BLaER1 treated with 17β-estradiol and CSF1 and Interleukin-3, amounts not matched to agents 10 nM and 100 nM (cell line): ENCODE measurements at regions not wholly inside any gene's neighbourhood (a gene's known extent, or its start where the extent isn't known, plus 50 kb on each side); places are given as distances from the start of the nearest gene placed in this dataset.

Source experiments
- H3K27ac ChIP-seq, 11 experiments: shearing (Covaris generic); formaldehyde crosslinking; 2 replicates each; pipeline ENCODE4 v1.8.1; 2022
- H3K27me3 ChIP-seq, 11 experiments: shearing (Covaris generic); formaldehyde crosslinking; 2 replicates each; pipeline ENCODE4 v1.8.1; 2022
- H3K36me3 ChIP-seq, 11 experiments: shearing (Covaris generic); formaldehyde crosslinking; 2 replicates each; pipeline ENCODE4 v1.8.1; 2022
- H3K4me1 ChIP-seq, 10 experiments: shearing (Covaris generic); formaldehyde crosslinking; 2 replicates each; pipeline ENCODE4 v1.8.1; 2022
- H3K4me2 ChIP-seq, 11 experiments: shearing (Covaris generic); formaldehyde crosslinking; 2 replicates each; pipeline ENCODE4 v1.8.1; 2022
- H3K4me3 ChIP-seq, 10 experiments: shearing (Covaris generic); formaldehyde crosslinking; 2 replicates each; pipeline ENCODE4 v1.8.1; 2022
- H3K9ac ChIP-seq, 11 experiments: shearing (Covaris generic); formaldehyde crosslinking; 2 replicates each; pipeline ENCODE4 v1.8.1; 2022
- H3K9me3 ChIP-seq, 11 experiments: shearing (Covaris generic); formaldehyde crosslinking; replicated peaks in 1 of 11; 2 replicates each; pipeline ENCODE4 v1.8.1; 2022
- H4K20me1 ChIP-seq, 11 experiments: shearing (Covaris generic); formaldehyde crosslinking; 2 replicates each; pipeline ENCODE4 v1.8.1; 2022
- Cebpa-rat ChIP-seq, 11 experiments: shearing (Covaris generic); IDR thresholded peaks; 2 replicates each; pipeline ENCODE4 v1.8.1; 2022

GRCh38 chr7:83882551-83882950 lies 233.6 kb upstream of the SEMA3E start:
- Histone ChIP-seq H3K4me1 (no peaks in the 10 kb centered on the region), H3K36me3 (no peaks in the 10 kb centered on the region), H3K4me3 (no peak overlapping the region), H3K27me3 (no peaks in the 10 kb centered on the region), H4K20me1 (no peaks in the 10 kb centered on the region), H3K4me2 (no peak overlapping the region), H3K27ac (no peak overlapping the region), H3K9me3 (no peaks in the 10 kb centered on the region), H3K9ac (no peak overlapping the region)
- TF ChIP-seq Cebpa-rat (IDR thresholded peaks at IDR 0.05), result no peak

- no peaks in the 10 kb centered on the region for H3K27me3 ChIP-seq
- H4K20me1 ChIP-seq, result no peaks in the 10 kb centered on the region
- H3K36me3 ChIP-seq, result no peaks in the 10 kb centered on the region
- no peak overlapping the region for H3K9ac ChIP-seq
- no peak overlapping the region for H3K4me3 ChIP-seq
- TF ChIP-seq Cebpa-rat (IDR thresholded peaks at IDR 0.05), result no peak
- H3K4me2 ChIP-seq, result no peak overlapping the region
- no peaks in the 10 kb centered on the region for H3K9me3 ChIP-seq
- no peak overlapping the region for H3K27ac ChIP-seq
- H3K4me1 ChIP-seq, result peaks cover 0 to 7% (median 0%) of the 10 kb centered on the region in 10 experiments; a peak in 3 of 20 replicates
Observed at GRCh38 chr7:83879063-83879462, 230.1 kb upstream of the SEMA3E start.

DNA sequence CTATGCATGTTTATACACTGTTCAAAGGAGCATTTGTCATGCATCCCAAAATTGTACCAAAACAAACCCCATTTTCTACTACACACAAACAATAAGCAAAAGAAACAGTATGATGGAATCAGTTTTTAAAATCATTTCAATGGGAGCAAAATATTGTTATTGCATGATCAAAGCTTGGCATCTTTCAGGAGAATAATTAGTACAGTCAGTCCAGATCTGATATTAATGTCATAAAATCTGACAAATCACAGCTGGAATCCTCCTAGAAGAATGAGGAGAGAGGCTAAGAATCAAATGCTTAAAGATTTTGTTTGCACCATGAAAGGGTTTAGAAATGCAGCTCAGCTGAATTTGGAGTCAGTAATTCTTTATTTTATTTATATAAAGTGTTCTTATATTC lies 229.7 kb upstream of the SEMA3E start:
- TF ChIP-seq Cebpa-rat (IDR thresholded peaks at IDR 0.05), result no peak
- no peak overlapping the region for H3K4me3 ChIP-seq
- H3K9me3 ChIP-seq, result no peaks in the 10 kb centered on the region
- no peak overlapping the region for H3K9ac ChIP-seq
- H3K4me2 ChIP-seq, result no peak overlapping the region
- H3K36me3 ChIP-seq, result no peaks in the 10 kb centered on the region
- peaks cover 0 to 7% (median 0%) of the 10 kb centered on the region in 10 experiments; a peak in 3 of 20 replicates for H3K4me1 ChIP-seq
- no peaks in the 10 kb centered on the region for H3K27me3 ChIP-seq
- no peaks in the 10 kb centered on the region for H4K20me1 ChIP-seq
- no peak overlapping the region for H3K27ac ChIP-seq

GRCh38 chr7:83876593-83876992 lies 227.7 kb upstream of the SEMA3E start:
- Histone ChIP-seq H3K9me3 (no peaks in the 10 kb centered on the region), H3K4me1 (peaks cover 0 to 7% (median 0%) of the 10 kb centered on the region in 10 experiments; a peak in 3 of 20 replicates), H3K9ac (no peak overlapping the region), H3K27ac (no peak overlapping the region), H3K4me2 (peak overlapping the region in 1 of 11 experiments; percentile 46; a peak in 1 of 22 replicates), H3K4me3 (no peak overlapping the region), H3K27me3 (no peaks in the 10 kb centered on the region), H4K20me1 (no peaks in the 10 kb centered on the region), H3K36me3 (no peaks in the 10 kb centered on the region)
- TF ChIP-seq Cebpa-rat (IDR thresholded peaks at IDR 0.05), result no peak

DNA sequence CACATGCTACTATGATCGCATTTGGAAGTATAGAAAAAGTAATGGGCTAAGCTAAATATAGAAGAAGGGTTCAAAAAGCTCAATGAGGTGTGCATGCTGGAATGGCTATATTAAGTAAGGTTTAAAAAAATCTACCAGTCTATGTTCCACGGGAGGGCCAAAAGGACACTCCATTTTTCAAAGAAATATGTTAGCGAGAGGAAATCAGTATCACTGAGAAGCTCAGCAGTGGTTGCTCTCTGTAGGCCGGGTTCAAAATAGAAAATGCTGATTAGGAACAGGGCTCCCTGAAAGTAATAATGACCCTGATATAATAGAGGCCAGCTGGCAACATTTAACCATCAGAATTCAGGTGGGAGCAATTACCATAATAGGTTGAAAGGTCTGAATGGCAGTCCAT lies 224.5 kb upstream of the SEMA3E start:
- Histone ChIP-seq H3K27me3 (no peaks in the 10 kb centered on the region), H3K9ac (no peak overlapping the region), H3K27ac (no peak overlapping the region), H3K4me2 (no peak overlapping the region), H4K20me1 (no peaks in the 10 kb centered on the region), H3K4me1 (peaks cover 0 to 7% (median 0%) of the 10 kb centered on the region in 10 experiments; a peak in 3 of 20 replicates), H3K9me3 (no peaks in the 10 kb centered on the region), H3K4me3 (no peak overlapping the region), H3K36me3 (no peaks in the 10 kb centered on the region)
- no peak for TF ChIP-seq Cebpa-rat (IDR thresholded peaks at IDR 0.05)

GRCh38 chr7:83872501-83872900 lies 223.6 kb upstream of the SEMA3E start:
- Histone ChIP-seq H3K36me3 (no peaks in the 10 kb centered on the region), H3K4me1 (peaks cover 0 to 7% (median 0%) of the 10 kb centered on the region in 10 experiments; a peak in 3 of 20 replicates), H3K4me2 (no peak overlapping the region), H3K27ac (no peak overlapping the region), H3K27me3 (no peaks in the 10 kb centered on the region), H3K4me3 (no peak overlapping the region), H3K9ac (no peak overlapping the region), H4K20me1 (no peaks in the 10 kb centered on the region), H3K9me3 (no peaks in the 10 kb centered on the region)
- TF ChIP-seq Cebpa-rat (IDR thresholded peaks at IDR 0.05), result no peak

DNA sequence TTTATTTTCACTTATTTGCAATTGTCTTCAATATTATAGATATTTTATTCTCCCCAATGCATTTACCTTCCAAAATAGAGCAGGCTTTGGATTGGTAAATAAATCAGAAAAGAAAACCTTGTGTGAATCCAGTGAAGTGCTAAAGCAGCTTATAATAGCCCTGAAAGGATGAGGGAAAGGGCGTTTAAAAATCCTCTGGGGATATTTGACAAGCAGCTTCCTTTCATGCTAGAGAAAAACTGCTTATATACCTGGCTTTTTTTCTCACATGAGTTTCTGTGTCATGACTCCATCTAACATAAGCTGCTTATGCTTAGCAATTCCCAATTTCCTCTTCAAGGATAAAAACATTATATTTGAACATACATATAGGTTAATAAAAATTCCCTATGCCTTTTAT lies 221.6 kb upstream of the SEMA3E start:
- no peak overlapping the region for H3K4me2 ChIP-seq
- H3K27me3 ChIP-seq, result no peaks in the 10 kb centered on the region
- H3K4me1 ChIP-seq, result no peaks in the 10 kb centered on the region
- no peak overlapping the region for H3K4me3 ChIP-seq
- no peak for TF ChIP-seq Cebpa-rat (IDR thresholded peaks at IDR 0.05)
- no peaks in the 10 kb centered on the region for H3K36me3 ChIP-seq
- no peaks in the 10 kb centered on the region for H3K9me3 ChIP-seq
- no peak overlapping the region for H3K27ac ChIP-seq
- no peak overlapping the region for H3K9ac ChIP-seq
- H4K20me1 ChIP-seq, result no peaks in the 10 kb centered on the region

- Histone ChIP-seq H3K27ac (no peak overlapping the region), H3K9ac (no peak overlapping the region), H3K4me2 (no peak overlapping the region), H3K9me3 (no peaks in the 10 kb centered on the region), H3K4me1 (no peaks in the 10 kb centered on the region), H3K27me3 (no peaks in the 10 kb centered on the region), H4K20me1 (no peaks in the 10 kb centered on the region), H3K4me3 (no peak overlapping the region), H3K36me3 (no peaks in the 10 kb centered on the region)
- no peak for TF ChIP-seq Cebpa-rat (IDR thresholded peaks at IDR 0.05)
Observed at GRCh38 chr7:83866582-83866981, 217.6 kb upstream of the SEMA3E start.

GRCh38 chr7:83864551-83864950 lies 215.6 kb upstream of the SEMA3E start:
- H3K9ac ChIP-seq, result no peak overlapping the region

DNA sequence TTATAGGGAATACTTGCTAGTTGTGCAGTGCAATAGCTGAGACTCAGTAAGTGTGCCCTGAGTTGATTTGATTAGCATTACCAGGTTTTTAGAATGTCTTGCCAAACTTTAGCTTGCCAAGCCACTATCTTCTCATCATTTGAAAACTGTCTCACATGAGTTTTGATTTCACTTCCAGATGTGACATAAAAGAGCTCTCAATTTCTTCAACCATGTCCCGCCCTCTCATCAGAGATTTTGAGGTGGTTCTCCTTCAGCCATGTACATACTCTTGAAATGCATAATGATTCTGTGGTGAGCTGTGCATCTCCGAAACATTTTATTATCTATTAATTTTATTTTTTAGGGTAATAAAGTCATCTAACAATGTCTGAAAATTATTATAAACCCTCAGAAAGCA lies 215.0 kb upstream of the SEMA3E start:
- H3K9me3 ChIP-seq, result no peaks in the 10 kb centered on the region
- no peak for TF ChIP-seq Cebpa-rat (IDR thresholded peaks at IDR 0.05)
- no peak overlapping the region for H3K9ac ChIP-seq
- H3K4me3 ChIP-seq, result no peak overlapping the region
- H3K4me2 ChIP-seq, result no peak overlapping the region
- H3K27me3 ChIP-seq, result no peaks in the 10 kb centered on the region
- no peaks in the 10 kb centered on the region for H4K20me1 ChIP-seq
- H3K27ac ChIP-seq, result no peak overlapping the region
- H3K36me3 ChIP-seq, result no peaks in the 10 kb centered on the region
- H3K4me1 ChIP-seq, result no peaks in the 10 kb centered on the region

More at GRCh38 chr7:83864551-83864950, 215.6 kb upstream of the SEMA3E start:
- Histone ChIP-seq H4K20me1 (no peaks in the 10 kb centered on the region), H3K27me3 (no peaks in the 10 kb centered on the region), H3K9me3 (no peaks in the 10 kb centered on the region), H3K36me3 (no peaks in the 10 kb centered on the region), H3K4me2 (no peak overlapping the region), H3K4me1 (no peaks in the 10 kb centered on the region), H3K27ac (no peak overlapping the region), H3K4me3 (no peak overlapping the region)
- TF ChIP-seq Cebpa-rat (IDR thresholded peaks at IDR 0.05), result no peak
